SIG-M5 treated with dmso at 0.1 percent for 504 hours (cell line): ENCODE measurements at regions not wholly inside any gene's neighbourhood (a gene's known extent, or its start where the extent isn't known, plus 50 kb on each side); places are given as distances from the start of the nearest gene placed in this dataset.
"Not testable (repeated sequence)": the region's sequence is repeated elsewhere in the genome, so short reads cannot be mapped to it uniquely, and the experiment has no call there.

ENCODE experiments used
- DNase-seq: peaks from one replicate; lab custom pipeline; 2025; ENCODE audit not compliant: unreplicated experiment; lab: John Stamatoyannopoulos, UW

DNA sequence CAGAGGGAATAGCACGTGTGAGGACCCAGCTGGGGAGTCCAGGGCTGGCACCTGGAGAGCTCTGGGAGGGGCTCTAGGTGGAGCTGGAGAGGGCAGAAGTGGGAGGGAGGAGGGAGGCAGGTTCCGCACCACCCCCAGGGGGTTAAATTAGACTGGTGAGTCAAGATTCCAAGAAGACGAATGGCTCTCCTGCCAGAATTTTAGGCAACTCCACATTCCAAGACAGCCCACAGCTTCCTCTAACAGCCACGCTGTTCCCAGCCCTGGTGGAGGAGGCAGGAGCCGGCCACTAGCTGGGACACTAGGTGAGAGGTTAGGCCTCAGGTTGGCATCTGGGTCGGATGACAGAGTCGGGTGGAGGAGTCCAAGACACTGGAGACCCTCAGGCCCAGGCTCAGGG, 60.2 kb downstream of the TFAP2C start:
- no peak for DNase-seq

GRCh38 chr20:56689852-56690485, 60.9 kb downstream of the TFAP2C start:
- no peak for DNase-seq

- DNase-seq, result no peak
Observed at GRCh38 chr20:56690531-56691175, 61.5 kb downstream of the TFAP2C start.

DNA sequence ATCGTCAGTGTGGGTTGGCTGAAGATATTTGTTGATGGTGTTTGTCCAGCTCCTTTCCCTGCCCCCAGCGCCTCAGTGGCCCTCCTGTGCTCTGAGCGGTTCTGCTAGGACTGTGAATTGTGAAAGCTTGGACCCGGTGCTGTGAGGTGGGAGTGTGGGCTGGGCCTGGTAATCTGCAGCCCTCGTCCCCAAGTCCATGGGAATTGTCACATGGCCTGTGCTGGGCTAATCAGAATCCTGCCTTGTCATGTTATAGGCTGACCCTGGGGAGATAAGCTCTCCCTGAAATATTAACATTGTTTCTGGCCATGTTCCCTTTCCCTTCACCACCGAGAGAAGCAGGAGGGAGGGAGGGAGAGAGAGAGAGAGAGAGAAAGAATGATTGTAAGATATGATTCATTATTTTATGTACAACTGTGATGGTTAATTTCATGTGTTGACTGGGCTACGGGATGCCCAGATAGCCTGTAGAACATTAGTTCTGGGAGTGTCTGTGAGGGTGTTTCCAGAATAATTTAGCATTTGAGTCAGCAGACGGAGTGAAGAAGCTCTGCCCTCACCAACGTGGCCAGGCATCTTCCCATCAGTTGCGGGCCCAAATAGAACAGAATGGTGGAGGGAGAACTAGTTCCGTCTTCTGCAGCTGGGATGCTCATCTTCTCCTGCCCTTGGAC, 62.4 kb downstream of the TFAP2C start:
- DNase-seq, result no peak

- DNase-seq, result no peak
Observed at GRCh38 chr20:56693217-56693616, 64.1 kb downstream of the TFAP2C start.

- no peak for DNase-seq
Observed at GRCh38 chr20:56697476-56697875, 68.4 kb downstream of the TFAP2C start.

DNA sequence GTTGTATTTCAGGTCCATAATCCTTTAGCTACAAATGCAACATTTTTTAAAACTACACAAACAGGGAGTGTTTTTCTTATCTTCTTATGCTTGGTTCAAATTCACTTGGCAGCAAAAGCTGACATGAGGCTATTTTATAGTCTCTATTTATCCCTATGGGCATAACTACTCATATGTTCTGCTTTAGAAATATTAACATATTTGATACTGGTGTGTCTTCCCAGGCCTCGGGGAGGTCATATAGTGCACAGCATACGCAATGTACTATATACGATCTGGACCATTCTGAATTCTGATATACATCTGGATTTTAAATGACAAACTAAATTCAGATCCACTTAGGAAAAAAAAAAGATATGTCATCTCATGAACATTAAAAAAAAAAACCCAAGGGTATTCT, 69.2 kb downstream of the TFAP2C start:
- no peak for DNase-seq

- DNase-seq, result no peak
Observed at GRCh38 chr20:56698749-56699148, 69.6 kb downstream of the TFAP2C start.

- DNase-seq, result no peak
Observed at GRCh38 chr20:56702931-56703840, 74.1 kb downstream of the TFAP2C start.

DNA sequence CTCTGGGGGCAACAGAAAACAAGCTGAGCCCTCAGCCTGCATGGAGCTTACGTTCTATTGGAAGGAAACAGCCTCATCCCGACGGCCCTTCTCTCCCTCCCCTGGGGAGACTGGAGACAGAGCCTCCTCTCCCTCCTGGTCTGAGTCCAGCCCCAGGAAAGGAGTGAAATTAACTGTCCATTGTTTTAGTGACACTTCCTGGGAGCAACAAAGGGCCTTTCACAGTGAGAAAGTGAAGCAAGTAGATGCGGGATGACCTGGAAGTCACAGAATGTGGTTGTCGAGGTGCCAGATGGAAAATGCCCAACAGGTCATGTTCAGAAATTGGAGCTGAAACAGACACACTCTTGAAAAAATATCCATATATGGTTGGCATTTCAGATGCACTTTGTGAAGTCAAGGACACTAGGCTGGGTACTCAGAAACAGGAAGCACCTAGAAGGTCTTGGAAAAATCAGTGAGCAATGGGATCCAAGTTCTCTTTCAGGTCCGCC, 77.8 kb downstream of the TFAP2C start:
- no peak for DNase-seq

DNA sequence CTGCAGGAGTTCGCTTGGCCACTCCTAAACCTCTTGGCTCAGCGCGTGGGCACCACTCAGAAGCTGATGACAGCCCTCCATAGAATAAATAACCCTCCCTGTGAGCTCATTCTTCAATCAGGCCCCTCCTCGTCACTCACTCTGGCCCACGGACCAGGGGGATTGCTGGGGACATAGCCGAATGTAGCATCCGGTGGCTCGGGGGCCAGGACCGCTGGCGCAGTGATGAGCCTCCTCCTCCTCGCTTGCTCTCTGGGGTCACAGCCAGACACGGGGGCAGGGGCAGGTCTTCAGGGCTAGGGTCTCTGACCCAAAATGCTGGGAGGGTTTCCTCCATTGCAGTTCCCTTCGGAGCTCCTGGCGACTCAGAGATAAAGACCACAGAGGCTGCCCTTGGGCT, 79.9 kb downstream of the TFAP2C start:
- no peak for DNase-seq

DNA sequence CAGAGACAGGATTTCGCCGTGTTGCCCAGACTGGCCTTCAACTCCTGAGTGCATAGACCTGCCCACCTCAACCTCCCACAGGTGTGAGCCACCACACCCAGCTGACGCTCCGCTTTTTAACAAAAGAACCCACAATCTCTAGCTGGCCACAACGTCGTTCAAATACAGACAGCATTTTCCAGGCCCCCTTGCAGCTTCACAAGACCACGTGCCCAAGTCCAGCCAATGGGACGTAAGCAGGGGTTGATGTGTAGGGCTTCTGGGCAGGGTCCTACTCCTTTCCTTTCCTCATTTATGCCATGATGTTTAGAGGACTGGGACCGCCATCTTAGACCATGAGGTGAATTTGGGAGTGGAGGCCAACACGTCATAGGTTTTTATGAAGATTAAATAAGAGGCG, 81.0 kb downstream of the TFAP2C start:
- no peak for DNase-seq

GRCh38 chr20:56710577-56710976, 81.5 kb downstream of the TFAP2C start:
- not testable (repeated sequence) for DNase-seq

- no peak for DNase-seq
Observed at GRCh38 chr20:56711018-56711417, 81.9 kb downstream of the TFAP2C start.

- DNase-seq, result no peak
Observed at GRCh38 chr20:56715309-56715708, 86.2 kb downstream of the TFAP2C start.

DNA sequence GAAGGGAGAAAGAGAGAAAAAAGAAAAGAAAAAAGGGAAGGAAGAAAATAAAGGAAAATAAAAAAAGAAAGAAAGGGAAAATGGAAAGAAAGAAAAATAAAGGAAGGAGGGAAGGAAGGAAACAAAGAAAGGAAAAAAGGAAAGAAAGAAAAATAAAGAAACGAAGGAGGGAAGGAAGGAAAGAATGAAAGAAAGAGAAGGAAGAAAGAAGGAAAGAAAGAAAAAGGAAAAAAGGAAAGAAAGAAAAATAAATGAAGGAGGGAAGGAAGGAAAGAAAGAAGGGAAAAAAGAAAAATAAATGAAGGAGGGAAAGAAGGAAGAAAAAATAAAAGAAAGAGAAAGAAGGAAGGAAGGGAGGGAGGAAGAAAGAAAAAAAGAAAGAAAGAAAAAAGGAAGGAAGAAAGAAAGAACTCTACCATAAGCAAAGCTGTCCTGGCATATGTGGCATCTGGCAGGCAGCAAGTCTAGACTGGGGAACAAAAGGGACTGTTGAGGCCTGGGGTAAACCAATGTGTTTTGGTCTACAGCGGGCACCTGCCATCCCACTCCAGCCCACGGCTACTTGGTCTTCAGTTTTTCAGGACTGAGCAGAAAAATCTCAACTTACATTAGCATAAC, 86.9 kb downstream of the TFAP2C start:
- DNase-seq, result no peak

- no peak for DNase-seq
Observed at GRCh38 chr20:56716806-56717205, 87.7 kb downstream of the TFAP2C start.

DNA sequence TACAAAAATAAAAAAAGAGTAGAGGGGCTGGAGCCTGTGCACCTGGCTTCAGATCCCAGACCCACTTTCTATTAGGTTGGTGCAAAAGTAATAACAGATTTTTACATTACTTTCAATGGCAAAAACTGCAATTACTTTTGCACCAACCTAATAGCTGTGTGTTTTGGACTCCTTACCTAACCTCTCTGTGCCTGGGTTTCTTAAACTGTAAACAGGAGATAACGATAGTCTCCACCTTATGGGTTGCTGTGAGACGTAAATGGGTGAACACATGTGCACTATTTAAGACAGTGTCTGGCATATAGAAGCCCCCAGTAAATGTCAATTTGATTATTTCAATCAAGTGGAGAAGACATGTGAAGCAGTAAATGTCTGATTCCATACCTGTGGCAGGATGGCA, 89.7 kb downstream of the TFAP2C start:
- DNase-seq, result no peak

GRCh38 chr20:56720620-56721213, 91.6 kb downstream of the TFAP2C start:
- no peak for DNase-seq

- peak; percentile 99 for DNase-seq
Observed at GRCh38 chr20:56722042-56722441, 92.9 kb downstream of the TFAP2C start.
